ENCODE measurements at regions not wholly inside any gene's neighbourhood (a gene's known extent, or its start where the extent isn't known, plus 50 kb on each side); places are given as distances from the start of the nearest gene placed in this dataset.

DNA sequence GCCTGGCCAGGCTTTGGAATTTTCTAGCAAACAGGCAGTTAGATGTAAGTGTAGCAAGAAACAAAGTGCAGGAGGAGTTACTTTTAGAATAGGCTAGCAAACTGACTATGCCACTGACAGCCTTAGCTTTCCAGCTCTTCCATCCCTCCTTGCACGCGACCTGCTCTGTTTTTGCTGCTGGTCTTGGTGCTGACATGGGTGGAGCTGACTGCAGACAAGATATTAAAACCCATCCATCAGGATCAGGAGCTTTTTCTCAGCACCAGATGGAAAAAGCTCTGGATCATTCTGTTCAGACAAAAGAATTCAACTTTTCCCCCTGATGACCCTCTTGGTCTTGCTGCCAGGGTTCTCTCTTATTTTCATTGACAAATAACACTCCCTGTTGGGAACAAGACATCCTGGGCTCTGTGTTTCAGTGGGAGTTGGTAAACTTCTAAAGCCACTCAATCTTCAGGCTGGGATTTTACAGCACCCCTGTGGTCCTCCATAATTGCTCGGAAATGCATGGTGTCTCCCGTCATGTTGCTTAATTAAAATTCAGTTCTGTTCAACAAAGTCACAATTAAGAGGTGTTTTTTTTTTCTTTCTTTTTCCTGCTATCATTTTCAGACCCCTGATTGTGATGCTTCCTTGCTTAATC is 240.0 kb upstream of the LARGE1 start:
- H4K20me1 ChIP-seq (ENCODE audit: insufficient read depth) = no peaks in the 10 kb centered on the region
- H3F3A ChIP-seq (ENCODE audit: insufficient read depth) = no peaks in the 10 kb centered on the region
- H3K36me3 ChIP-seq (ENCODE audit: low read depth) = no peaks in the 10 kb centered on the region
- no peak overlapping the region for H3K27ac ChIP-seq
- H3K79me2 ChIP-seq (ENCODE audit: insufficient read depth) = no peaks in the 10 kb centered on the region
- TF ChIP-seq EZH2 (IDR thresholded peaks at IDR 0.05; ENCODE audit: insufficient read depth, poor library complexity, severe bottlenecking) (no peak), EZH2phosphoT487 (IDR thresholded peaks at IDR 0.05; ENCODE audit: insufficient read depth, low read depth) (no peak)
- no peaks in the 10 kb centered on the region for H3K9me3 ChIP-seq (ENCODE audit: low read depth)
- no peak overlapping the region for H3K4me2 ChIP-seq (ENCODE audit: unreplicated experiment)
- no peak overlapping the region for H3K9ac ChIP-seq
- H2AFZ ChIP-seq = no peak overlapping the region
- no peak overlapping the region for H3K4me3 ChIP-seq
- no peaks in the 10 kb centered on the region for H3K27me3 ChIP-seq (replicated peaks; ENCODE audit: insufficient read depth)
- no peak for DNase-seq
- in situ Hi-C loops (cut with MboI) = no loop called here
- no peaks in the 10 kb centered on the region for H3K4me1 ChIP-seq (ENCODE audit: insufficient read depth)
- no peaks in the 10 kb centered on the region for H3K9me2 ChIP-seq (ENCODE audit: insufficient read depth)
- WGBS, 2 experiments (ENCODE audit: low coverage in 1 of 2, low lambda C conversion rate in 2 of 2, missing lambda C conversion rate in 2 of 2) = 0 to 1% methylated on average over 4 of the region's 4 CpGs

GRCh38 chr22:34161431-34162123 is 241.3 kb upstream of the LARGE1 start:
- WGBS, 2 experiments (ENCODE audit: low coverage in 1 of 2, low lambda C conversion rate in 2 of 2, missing lambda C conversion rate in 2 of 2) = 18 to 22% methylated on average over 9 of the region's 9 CpGs
- Histone ChIP-seq H3F3A (ENCODE audit: insufficient read depth) (no peaks in the 10 kb centered on the region), H4K20me1 (ENCODE audit: insufficient read depth) (no peaks in the 10 kb centered on the region), H2AFZ (no peak overlapping the region), H3K4me3 (no peak overlapping the region), H3K4me1 (ENCODE audit: insufficient read depth) (no peaks in the 10 kb centered on the region), H3K27ac (no peak overlapping the region), H3K79me2 (ENCODE audit: insufficient read depth) (no peaks in the 10 kb centered on the region), H3K4me2 (ENCODE audit: unreplicated experiment) (no peak overlapping the region), H3K36me3 (ENCODE audit: low read depth) (no peaks in the 10 kb centered on the region), H3K27me3 (replicated peaks; ENCODE audit: insufficient read depth) (no peaks in the 10 kb centered on the region), H3K9me3 (ENCODE audit: low read depth) (no peaks in the 10 kb centered on the region), H3K9ac (no peak overlapping the region), H3K9me2 (ENCODE audit: insufficient read depth) (no peaks in the 10 kb centered on the region)
- no peak for DNase-seq
- in situ Hi-C loops (cut with MboI) = no loop called here
- TF ChIP-seq EZH2 (IDR thresholded peaks at IDR 0.05; ENCODE audit: insufficient read depth, poor library complexity, severe bottlenecking) (no peak), EZH2phosphoT487 (IDR thresholded peaks at IDR 0.05; ENCODE audit: insufficient read depth, low read depth) (no peak)

GRCh38 chr22:34198976-34199375 is 278.7 kb upstream of the LARGE1 start:
- no peaks in the 10 kb centered on the region for H3K27me3 ChIP-seq (replicated peaks; ENCODE audit: insufficient read depth)
- H4K20me1 ChIP-seq (ENCODE audit: insufficient read depth) = no peaks in the 10 kb centered on the region
- TF ChIP-seq EZH2phosphoT487 (IDR thresholded peaks at IDR 0.05; ENCODE audit: insufficient read depth, low read depth) (no peak), EZH2 (IDR thresholded peaks at IDR 0.05; ENCODE audit: insufficient read depth, poor library complexity, severe bottlenecking) (no peak)
- in situ Hi-C loops (cut with MboI) = no loop called here
- no peaks in the 10 kb centered on the region for H3K79me2 ChIP-seq (ENCODE audit: insufficient read depth)
- no peak overlapping the region for H3K9ac ChIP-seq
- H3K36me3 ChIP-seq (ENCODE audit: low read depth) = no peaks in the 10 kb centered on the region
- H3K4me2 ChIP-seq (ENCODE audit: unreplicated experiment) = no peak overlapping the region
- H3K4me3 ChIP-seq = no peak overlapping the region
- H3K4me1 ChIP-seq (ENCODE audit: insufficient read depth) = no peaks in the 10 kb centered on the region
- H3K9me2 ChIP-seq (ENCODE audit: insufficient read depth) = no peaks in the 10 kb centered on the region
- no peak overlapping the region for H2AFZ ChIP-seq
- no peaks in the 10 kb centered on the region for H3K9me3 ChIP-seq (ENCODE audit: low read depth)
- H3K27ac ChIP-seq = no peak overlapping the region
- no peak for DNase-seq
- 3 to 6% methylated on average over 3 of the region's 3 CpGs for WGBS, 2 experiments (ENCODE audit: low coverage in 1 of 2, low lambda C conversion rate in 2 of 2, missing lambda C conversion rate in 2 of 2)
- no peaks in the 10 kb centered on the region for H3F3A ChIP-seq (ENCODE audit: insufficient read depth)

DNA sequence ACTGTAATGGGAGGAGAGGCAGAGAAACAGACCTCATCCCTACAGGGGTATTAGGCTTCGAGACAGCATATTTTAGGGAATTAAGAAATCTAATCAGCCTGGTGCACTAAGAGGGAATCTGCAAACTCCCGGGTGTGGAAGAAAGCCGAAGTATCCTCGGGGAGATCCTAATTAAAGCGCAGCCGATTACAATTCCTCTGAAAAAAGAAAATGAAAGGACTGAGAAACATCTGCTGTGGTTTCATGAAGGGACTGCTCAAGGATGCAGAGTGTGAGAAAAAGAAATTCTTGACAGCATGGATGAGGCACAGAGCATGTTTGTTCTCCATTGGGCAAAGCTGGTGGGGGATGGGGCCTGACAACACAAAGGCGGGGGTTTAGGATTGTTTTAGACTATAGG is 290.0 kb upstream of the LARGE1 start:
- Histone ChIP-seq H3K4me3 (no peak overlapping the region), H4K20me1 (ENCODE audit: insufficient read depth) (no peaks in the 10 kb centered on the region), H3K9me3 (ENCODE audit: low read depth) (peaks cover 2% of the 10 kb centered on the region), H3K36me3 (ENCODE audit: low read depth) (no peaks in the 10 kb centered on the region), H3K4me1 (ENCODE audit: insufficient read depth) (no peaks in the 10 kb centered on the region), H3K9me2 (ENCODE audit: insufficient read depth) (no peaks in the 10 kb centered on the region), H2AFZ (no peak overlapping the region), H3K79me2 (ENCODE audit: insufficient read depth) (no peaks in the 10 kb centered on the region), H3K9ac (no peak overlapping the region), H3K27me3 (replicated peaks; ENCODE audit: insufficient read depth) (no peaks in the 10 kb centered on the region), H3K27ac (no peak overlapping the region), H3K4me2 (ENCODE audit: unreplicated experiment) (no peak overlapping the region), H3F3A (ENCODE audit: insufficient read depth) (no peaks in the 10 kb centered on the region)
- TF ChIP-seq EZH2 (IDR thresholded peaks at IDR 0.05; ENCODE audit: insufficient read depth, poor library complexity, severe bottlenecking) (no peak), EZH2phosphoT487 (IDR thresholded peaks at IDR 0.05; ENCODE audit: insufficient read depth, low read depth) (no peak)
- DNase-seq = no peak
- WGBS, 2 experiments (ENCODE audit: low coverage in 1 of 2, low lambda C conversion rate in 2 of 2, missing lambda C conversion rate in 2 of 2) = 10 to 18% methylated on average over 7 of the region's 7 CpGs
- in situ Hi-C loops (cut with MboI) = no loop called here

Data from GM23248 (cell line).